Peyer's patch (tissue), 4 donors: ENCODE measurements at regions not wholly inside any gene's neighbourhood (a gene's known extent, or its start where the extent isn't known, plus 50 kb on each side); places are given as distances from the start of the nearest gene placed in this dataset.
"Not testable (repeated sequence)": the region's sequence is repeated elsewhere in the genome, so short reads cannot be mapped to it uniquely, and the experiment has no call there.

ENCODE experiments used
- CTCF ChIP-seq, 6 experiments: fragments of 450-650 bp in 4 of 6; fragments of 200-600 bp in 2 of 6; sonication (generic) in 1 of 6; IDR thresholded peaks; one replicate each; pipeline ENCODE4 v1.5.1; 2017 to 2019; ENCODE audit warnings: antibody characterized with exemption in 6 of 6, mild to moderate bottlenecking in 3 of 6, moderate library complexity in 1 of 6
- POLR2A ChIP-seq, 2 donors: fragments of 450-650 bp; IDR thresholded peaks; one replicate each; pipeline ENCODE4 v1.5.1; 2017; ENCODE audit warnings: antibody characterized with exemption in 2 of 2, mild to moderate bottlenecking in 2 of 2, moderate library complexity in 2 of 2

- not testable (repeated sequence) for TF ChIP-seq CTCF, POLR2A (IDR thresholded peaks at IDR 0.05)
Measured at GRCh38 chr4:134501488-134501887, 299.9 kb upstream of the PABPC4L start.
